Vagina (tissue), 2 donors: ENCODE measurements at regions not wholly inside any gene's neighbourhood (a gene's known extent, or its start where the extent isn't known, plus 50 kb on each side); places are given as distances from the start of the nearest gene placed in this dataset.
A peak's percentile ranks its signal among the peaks of the same experiment; 100 is the strongest.

ENCODE experiments used
- DNase-seq, 2 donors: peaks; one replicate each; pipeline ENCODE4 v3.0.0-alpha.2; 2017; ENCODE audit errors: extremely low spot score in 2 of 2
- H3K27ac ChIP-seq: fragments of 200-600 bp; sonication (generic); one replicate; pipeline ENCODE4 v1.5.1; 2019
- H3K27me3 ChIP-seq: fragments of 200-600 bp; sonication (generic); one replicate; pipeline ENCODE4 v1.5.1; 2019
- H3K36me3 ChIP-seq, 2 donors: fragments of 200-600 bp; sonication (generic); one replicate each; pipeline ENCODE4 v1.5.1; 2017 to 2019
- H3K4me1 ChIP-seq: fragments of 200-600 bp; sonication (generic); one replicate; pipeline ENCODE4 v1.5.1; 2019
- H3K4me3 ChIP-seq, 2 donors: fragments of 200-600 bp; sonication (generic); 1 replicate in 1 of 2; 2 replicates in 1 of 2; pipeline ENCODE4 v1.5.1; 2016 to 2019
- H3K9me3 ChIP-seq: fragments of 200-600 bp; sonication (generic); one replicate; pipeline ENCODE4 v1.5.1; 2019
- CTCF ChIP-seq, 3 experiments: fragments of 450-650 bp in 2 of 3; fragments of 200-600 bp in 1 of 3; sonication (generic) in 1 of 3; IDR thresholded peaks; one replicate each; pipeline ENCODE4 v1.5.1; 2017 to 2019; ENCODE audit warnings: antibody characterized with exemption in 3 of 3, mild to moderate bottlenecking in 2 of 3, moderate library complexity in 2 of 3
- POLR2A ChIP-seq, 2 donors: fragments of 450-650 bp; IDR thresholded peaks; one replicate each; pipeline ENCODE4 v1.6.1; 2017; ENCODE audit warnings: antibody characterized with exemption in 2 of 2, mild to moderate bottlenecking in 2 of 2, moderate library complexity in 2 of 2
- POLR2AphosphoS5 ChIP-seq, 2 donors: sonication (generic); formaldehyde crosslinking; IDR thresholded peaks; one replicate each; pipeline ENCODE4 v1.9.0; 2017; ENCODE audit warnings: antibody characterized with exemption in 2 of 2, mild to moderate bottlenecking in 2 of 2, low read depth in 1 of 2; ENCODE audit not compliant: insufficient read depth in 1 of 2
- intact Hi-C: fragments of 100-400 bp; cut with DNase I; formaldehyde crosslinking; loops from one replicate; pipeline ENCODE4 v1.15.1; 2023

GRCh38 chr13:40063278-40063698 lies 407.8 kb downstream of the COG6 start:
- intact Hi-C loops: no loop called here
- Histone ChIP-seq H3K4me3 (no peak overlapping the region), H3K27ac (no peak overlapping the region), H3K4me1 (peaks cover 37% of the 10 kb centered on the region), H3K36me3 (no peaks in the 10 kb centered on the region), H3K9me3 (no peaks in the 10 kb centered on the region), H3K27me3 (no peaks in the 10 kb centered on the region)
- DNase-seq: no peak
- TF ChIP-seq POLR2AphosphoS5 (IDR thresholded peaks at IDR 0.05; ENCODE audit: insufficient read depth in 1 of 2, low read depth in 1 of 2): no peak
- no peak for TF ChIP-seq POLR2A (IDR thresholded peaks at IDR 0.05)
- no peak for TF ChIP-seq CTCF (IDR thresholded peaks at IDR 0.05)

- TF ChIP-seq CTCF (IDR thresholded peaks at IDR 0.05): no peak
- no peak for TF ChIP-seq POLR2AphosphoS5 (IDR thresholded peaks at IDR 0.05; ENCODE audit: insufficient read depth in 1 of 2, low read depth in 1 of 2)
- no peak for TF ChIP-seq POLR2A (IDR thresholded peaks at IDR 0.05)
- Histone ChIP-seq H3K4me3 (no peak overlapping the region), H3K9me3 (no peaks in the 10 kb centered on the region), H3K27me3 (no peaks in the 10 kb centered on the region), H3K4me1 (peaks cover 37% of the 10 kb centered on the region), H3K36me3 (no peaks in the 10 kb centered on the region), H3K27ac (no peak overlapping the region)
- intact Hi-C loops: no loop called here
- no peak for DNase-seq
Observed at GRCh38 chr13:40063703-40064102, 408.2 kb downstream of the COG6 start.

GRCh38 chr13:40064154-40065097 lies 409.0 kb downstream of the COG6 start:
- Histone ChIP-seq H3K9me3 (no peaks in the 10 kb centered on the region), H3K4me1 (peaks cover 37% of the 10 kb centered on the region), H3K36me3 (no peaks in the 10 kb centered on the region), H3K4me3 (no peak overlapping the region), H3K27ac (peak overlapping the region; percentile 23), H3K27me3 (no peaks in the 10 kb centered on the region)
- no peak for DNase-seq
- peak in 1 of 2 donors; percentile 82 for TF ChIP-seq POLR2AphosphoS5 (IDR thresholded peaks at IDR 0.05; ENCODE audit: insufficient read depth in 1 of 2, low read depth in 1 of 2)
- TF ChIP-seq CTCF (IDR thresholded peaks at IDR 0.05): no peak
- no peak for TF ChIP-seq POLR2A (IDR thresholded peaks at IDR 0.05)
- intact Hi-C loops: no loop called here

- Histone ChIP-seq H3K27me3 (no peaks in the 10 kb centered on the region), H3K27ac (no peak overlapping the region), H3K4me3 (no peak overlapping the region), H3K36me3 (no peaks in the 10 kb centered on the region), H3K9me3 (no peaks in the 10 kb centered on the region), H3K4me1 (peaks cover 10% of the 10 kb centered on the region)
- DNase-seq: no peak
- intact Hi-C loops: loop anchor here (10.0 kb wide), 2 partner anchors 375 to 595 kb away; partner anchors contain the start of gene FOXO1
- TF ChIP-seq POLR2A (IDR thresholded peaks at IDR 0.05) (no peak), CTCF (IDR thresholded peaks at IDR 0.05) (peak; percentile 66 to 90 (median 75)), POLR2AphosphoS5 (IDR thresholded peaks at IDR 0.05; ENCODE audit: insufficient read depth in 1 of 2, low read depth in 1 of 2) (peak in 1 of 2 donors; percentile 59)
Observed at GRCh38 chr13:40069173-40070044, 413.9 kb downstream of the COG6 start.
